K562 (cell line): ENCODE measurements at regions not wholly inside any gene's neighbourhood (a gene's known extent, or its start where the extent isn't known, plus 50 kb on each side); places are given as distances from the start of the nearest gene placed in this dataset.

ENCODE experiments used
- ATAC-seq: fragments of 200-7000 bp; cut with Tn5 transposase; 3 replicates; pipeline ENCODE4 v1.9.1; 2020; ENCODE audit warnings: moderate library complexity
- BruUV-seq: library from RNA; stranded (reverse); fragments of 400-500 nt; replicated peaks from 2 replicates; lab custom pipeline; 2021; lab: Mats Ljungman, UMichigan
- CTCF ChIA-PET: fragments of 300-600 bp; formaldehyde crosslinking; extraction: SDS; loops from one replicate; lab custom pipeline; 2021; ENCODE audit warnings: low intra/inter-chr PET ratio; lab: Yijun Ruan, JAX
- POLR2A ChIA-PET: fragments of 300-600, 350-650 bp; sonication (Branson Sonifier 250); formaldehyde crosslinking; extraction: SDS; loops from one replicate; lab custom pipeline; 2021; ENCODE audit warnings: antibody characterized with exemption, inconsistent platforms; lab: Yijun Ruan, JAX
- DNase-seq, 4 experiments: peaks; one replicate each; pipeline versions ENCODE4 v3.0.0 to v3.0.0-alpha.2; 2011 to 2018; ENCODE audit warnings: low spot score in 3 of 4, mixed read lengths in 3 of 4; ENCODE audit errors: extremely low read depth in 1 of 4
- FAIRE-seq: peaks from 2 replicates; lab custom pipeline; 2011; peaks lifted over from hg19 to GRCh38; lab: Jason Lieb, UNC
- H2AFZ ChIP-seq: 2 replicates; pipeline ENCODE4 v1.6.0; 2011; ENCODE audit warnings: low read depth, low read length, control low read depth, inconsistent platforms
- H3K27ac ChIP-seq: fragments of 200-600 bp; 3 replicates; pipeline ENCODE4 v1.8.0; 2011; ENCODE audit warnings: low read depth, mild to moderate bottlenecking, control low read depth, inconsistent platforms, low read length, moderate library complexity, mixed read lengths; ENCODE audit errors: extremely low read depth
- H3K27me3 ChIP-seq, 2 experiments: fragments of 300-600 bp in 1 of 2; 2 replicates in 1 of 2; 3 replicates in 1 of 2; pipeline versions ENCODE4 v1.6.0 to v1.8.0; 2011; ENCODE audit warnings: inconsistent platforms in 2 of 2, low read length in 2 of 2, mild to moderate bottlenecking in 1 of 2, mixed read lengths in 1 of 2, moderate library complexity in 1 of 2; ENCODE audit not compliant: control insufficient read depth in 2 of 2, insufficient read depth in 2 of 2
- H3K36me3 ChIP-seq: fragments of 300-600 bp; 3 replicates; pipeline ENCODE4 v1.8.0; 2011; ENCODE audit warnings: mild to moderate bottlenecking, low read length, inconsistent platforms; ENCODE audit not compliant: control insufficient read depth, insufficient read depth
- H3K4me1 ChIP-seq, 2 experiments: fragments of 200-600 bp in 1 of 2; replicated peaks in 1 of 2; 2 replicates in 1 of 2; 3 replicates in 1 of 2; pipeline versions ENCODE4 v1.5.1 to v1.8.0; 2011; ENCODE audit warnings: inconsistent platforms in 2 of 2, low read length in 2 of 2, mild to moderate bottlenecking in 1 of 2, mixed read lengths in 1 of 2, moderate library complexity in 1 of 2; ENCODE audit not compliant: control insufficient read depth in 2 of 2, insufficient read depth in 2 of 2
- H3K4me2 ChIP-seq: 2 replicates; pipeline ENCODE4 v1.6.1; 2011; ENCODE audit warnings: low read length, control low read depth, inconsistent platforms, mixed read lengths; ENCODE audit not compliant: insufficient read depth
- H3K4me3 ChIP-seq: fragments of 200-600 bp; sonication (generic), shearing (Covaris generic); 2 replicates; pipeline ENCODE4 v1.5.1; 2016; ENCODE audit warnings: control low read depth, inconsistent platforms
- H3K79me2 ChIP-seq: fragments of 200-600 bp; 3 replicates; pipeline ENCODE4 v1.8.0; 2011; ENCODE audit warnings: low read length, inconsistent platforms; ENCODE audit not compliant: control insufficient read depth, insufficient read depth
- H3K9ac ChIP-seq, 2 experiments: 2 replicates each; pipeline versions ENCODE4 v1.6.0 to v1.6.1; 2011; ENCODE audit warnings: low read depth in 2 of 2, low read length in 2 of 2, control low read depth in 1 of 2, inconsistent platforms in 1 of 2, mild to moderate bottlenecking in 1 of 2, mixed read lengths in 1 of 2; ENCODE audit not compliant: insufficient read depth in 1 of 2
- H3K9me1 ChIP-seq: one replicate; pipeline ENCODE4 v1.6.0; 2011; ENCODE audit warnings: inconsistent platforms, mild to moderate bottlenecking, low read length, moderate library complexity; ENCODE audit not compliant: control insufficient read depth, insufficient read depth
- H3K9me3 ChIP-seq: replicated peaks from 2 replicates; pipeline ENCODE4 v1.5.1; 2011; ENCODE audit warnings: low read depth, low read length, inconsistent platforms; ENCODE audit not compliant: control insufficient read depth, insufficient read depth
- H4K20me1 ChIP-seq: replicated peaks from 2 replicates; pipeline ENCODE4 v1.6.1; 2011; ENCODE audit warnings: low read length, inconsistent platforms, mixed read lengths; ENCODE audit not compliant: control insufficient read depth, insufficient read depth
- ARHGAP35 ChIP-seq: fragments of 450-650 bp; IDR thresholded peaks from 2 replicates; pipeline ENCODE4 v1.6.1; 2018; ENCODE audit not compliant: partially characterized antibody
- COPS2 ChIP-seq: fragments of 450-650 bp; conservative IDR thresholded peaks from 2 replicates; pipeline ENCODE4 v1.6.1; 2016; ENCODE audit warnings: mild to moderate bottlenecking, moderate library complexity
- GTF2E2 ChIP-seq: fragments of 200-800 bp; sonication (Bioruptor generic); IDR thresholded peaks from 2 replicates; pipeline ENCODE4 v1.6.1; 2016; ENCODE audit warnings: missing genetic modification characterization, missing compliant biosample characterization
- TEAD1 ChIP-seq, 2 experiments: fragments of 450-650 bp in 1 of 2; sonication (generic) in 1 of 2; formaldehyde crosslinking; IDR thresholded peaks; 2 replicates each; pipeline versions ENCODE4 v1.4.0 to v1.8.0; 2020 to 2022; ENCODE audit warnings: mild to moderate bottlenecking in 2 of 2, missing genetic modification reagents in 1 of 2
- ZNF3 ChIP-seq: fragments of 250-450 bp; sonication (Bioruptor Pico); IDR thresholded peaks from 2 replicates; pipeline ENCODE4 v1.5.0; 2021; ENCODE audit warnings: mild to moderate bottlenecking, moderate library complexity
- WGBS: fragments of 100-300 bp; shearing (Covaris generic); methylation state at CpG from one replicate; pipeline ENCODE4 v1.1.6; 2016; ENCODE audit warnings: low coverage, mixed read lengths; ENCODE audit not compliant: insufficient coverage; ENCODE audit errors: missing lambda C conversion rate; 5-methylcytosine and 5-hydroxymethylcytosine counted together
- in situ Hi-C: fragments of 300-500 bp; cut with MboI; formaldehyde crosslinking; loops from 4 replicates; pipeline ENCODE4 v1.15.0; 2018; ENCODE audit warnings: inconsistent platforms, mixed read lengths
- intact Hi-C: fragments of 100-400 bp; cut with micrococcal nuclease; formaldehyde crosslinking; loops from 2 replicates; pipeline ENCODE4 v1.14.2; 2022
- TF ChIP-seq, protein P1 (sequence below): fragments of 450-650 bp; IDR thresholded peaks from one replicate; pipeline ENCODE4 v1.6.1; 2018; ENCODE audit warnings: mild to moderate bottlenecking, moderate library complexity; ENCODE audit not compliant: partially characterized antibody
- TF ChIP-seq, protein P2 (sequence below): fragments of 200-800 bp; sonication (Bioruptor generic); IDR thresholded peaks from 2 replicates; pipeline ENCODE4 v1.6.1; 2017; ENCODE audit warnings: missing genetic modification characterization, missing compliant biosample characterization

DNA sequence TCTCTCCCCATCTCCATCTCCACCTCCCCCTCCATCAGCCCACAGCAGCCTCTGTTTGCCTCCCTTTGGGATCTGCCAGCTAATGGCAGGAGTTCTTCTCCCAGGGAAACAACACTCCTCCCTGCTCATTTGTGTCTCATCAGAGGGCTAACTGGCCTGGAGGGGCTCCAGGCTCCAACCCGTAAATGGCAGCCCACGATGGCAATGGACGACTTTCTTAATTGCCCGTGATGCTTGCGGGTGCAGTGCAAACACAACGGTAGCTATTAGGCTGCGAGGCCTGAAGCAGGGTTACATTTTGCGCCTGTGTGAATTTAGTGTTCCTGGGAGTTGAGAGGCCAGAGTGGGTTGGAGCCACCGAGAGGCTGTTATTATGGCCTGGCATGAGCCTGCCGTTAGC, 285.1 kb downstream of the TNS1 start:
- no peaks in the 10 kb centered on the region for H3K36me3 ChIP-seq
- H3K27me3 ChIP-seq = peaks cover 0 to 10% of the 10 kb centered on the region in 2 experiments; a peak in 2 of 5 replicates
- no peaks in the 10 kb centered on the region for H3K79me2 ChIP-seq
- no peak overlapping the region for H3K4me2 ChIP-seq
- intact Hi-C loops (loop anchor here (10.0 kb wide), 1 partner anchor 543 kb away; no protein-coding TSS in a partner anchor), in situ Hi-C loops (loop anchor here (25.0 kb wide), 1 partner anchor 1030 kb away; the partner anchor contains the start of gene IGFBP5)
- H3K4me1 ChIP-seq = 0 out of 5 replicates have a peak, but pooled peaks cover 0 to 3% of the 10 kb centered on the region in 2 experiments
- ChIA-PET POLR2A (no interaction called here), CTCF (no interaction called here)
- TF ChIP-seq, protein P1, sequence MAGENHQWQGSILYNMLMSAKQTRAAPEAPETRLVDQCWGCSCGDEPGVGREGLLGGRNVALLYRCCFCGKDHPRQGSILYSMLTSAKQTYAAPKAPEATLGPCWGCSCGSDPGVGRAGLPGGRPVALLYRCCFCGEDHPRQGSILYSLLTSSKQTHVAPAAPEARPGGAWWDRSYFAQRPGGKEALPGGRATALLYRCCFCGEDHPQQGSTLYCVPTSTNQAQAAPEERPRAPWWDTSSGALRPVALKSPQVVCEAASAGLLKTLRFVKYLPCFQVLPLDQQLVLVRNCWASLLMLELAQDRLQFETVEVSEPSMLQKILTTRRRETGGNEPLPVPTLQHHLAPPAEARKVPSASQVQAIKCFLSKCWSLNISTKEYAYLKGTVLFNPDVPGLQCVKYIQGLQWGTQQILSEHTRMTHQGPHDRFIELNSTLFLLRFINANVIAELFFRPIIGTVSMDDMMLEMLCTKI = no peak
- no peak for TF ChIP-seq COPS2
- no peak for TF ChIP-seq TEAD1 (CRISPR knock-in tag; IDR thresholded peaks at IDR 0.05)
- no peak for TF ChIP-seq GTF2E2 (tag)
- TF ChIP-seq ZNF3 (CRISPR knock-in tag) = no peak
- TF ChIP-seq, protein P2, sequence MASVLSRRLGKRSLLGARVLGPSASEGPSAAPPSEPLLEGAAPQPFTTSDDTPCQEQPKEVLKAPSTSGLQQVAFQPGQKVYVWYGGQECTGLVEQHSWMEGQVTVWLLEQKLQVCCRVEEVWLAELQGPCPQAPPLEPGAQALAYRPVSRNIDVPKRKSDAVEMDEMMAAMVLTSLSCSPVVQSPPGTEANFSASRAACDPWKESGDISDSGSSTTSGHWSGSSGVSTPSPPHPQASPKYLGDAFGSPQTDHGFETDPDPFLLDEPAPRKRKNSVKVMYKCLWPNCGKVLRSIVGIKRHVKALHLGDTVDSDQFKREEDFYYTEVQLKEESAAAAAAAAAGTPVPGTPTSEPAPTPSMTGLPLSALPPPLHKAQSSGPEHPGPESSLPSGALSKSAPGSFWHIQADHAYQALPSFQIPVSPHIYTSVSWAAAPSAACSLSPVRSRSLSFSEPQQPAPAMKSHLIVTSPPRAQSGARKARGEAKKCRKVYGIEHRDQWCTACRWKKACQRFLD (CRISPR knock-in tag) = no peak
- TF ChIP-seq ARHGAP35 = no peak
- no peak overlapping the region for H3K4me3 ChIP-seq
- no peak overlapping the region for H3K9ac ChIP-seq
- no TSS peak for BruUV-seq
- DNase-seq = no peak
- 0% methylated on average over 10 of the region's 10 CpGs for WGBS
- no peak for FAIRE-seq
- no peaks in the 10 kb centered on the region for H4K20me1 ChIP-seq
- H3K9me3 ChIP-seq = no peaks in the 10 kb centered on the region
- ATAC-seq = no peak
- no peak overlapping the region for H2AFZ ChIP-seq
- H3K27ac ChIP-seq = no peak overlapping the region
- H3K9me1 ChIP-seq = no peaks in the 10 kb centered on the region
